ENCODE measurements at regions not wholly inside any gene's neighbourhood (a gene's known extent, or its start where the extent isn't known, plus 50 kb on each side); places are given as distances from the start of the nearest gene placed in this dataset.

DNA sequence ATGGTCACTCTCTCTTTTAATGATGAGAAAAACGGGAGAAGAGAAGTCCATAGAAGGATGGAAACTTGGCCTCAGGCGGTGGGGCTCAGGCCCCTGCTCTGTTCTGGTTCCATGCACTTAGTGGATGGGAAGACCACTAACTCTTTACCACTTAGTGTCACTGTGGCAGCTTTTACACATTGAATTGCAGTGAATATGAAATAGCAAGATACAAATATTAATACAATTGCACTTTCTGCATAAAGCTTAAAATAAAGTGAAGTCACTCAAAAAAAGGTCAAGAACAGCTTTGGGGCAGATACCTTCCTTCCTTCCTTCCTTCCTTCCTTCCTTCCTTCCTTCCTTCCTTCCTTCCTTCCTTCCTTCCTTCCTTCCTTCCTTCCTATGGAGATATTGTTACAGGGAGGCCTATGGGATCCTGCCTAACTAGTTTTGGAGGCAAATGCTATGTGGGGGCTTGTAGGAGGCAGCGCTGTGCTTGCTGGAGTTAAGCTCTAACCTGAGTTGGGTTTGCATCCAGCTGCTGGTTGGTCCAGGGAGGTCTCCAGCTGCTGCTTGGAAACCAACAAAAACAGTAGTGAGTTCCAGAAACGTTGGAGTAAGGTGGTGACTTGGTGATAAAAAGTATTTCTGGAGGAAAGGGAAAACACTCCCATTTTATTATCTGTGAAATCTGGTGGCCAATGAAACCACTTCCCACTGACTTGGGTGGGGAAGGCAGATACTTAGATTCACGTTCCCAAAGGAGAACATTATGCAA, 62.3 kb upstream of the NKX2-2 start:
- no peak for DNase-seq

DNA sequence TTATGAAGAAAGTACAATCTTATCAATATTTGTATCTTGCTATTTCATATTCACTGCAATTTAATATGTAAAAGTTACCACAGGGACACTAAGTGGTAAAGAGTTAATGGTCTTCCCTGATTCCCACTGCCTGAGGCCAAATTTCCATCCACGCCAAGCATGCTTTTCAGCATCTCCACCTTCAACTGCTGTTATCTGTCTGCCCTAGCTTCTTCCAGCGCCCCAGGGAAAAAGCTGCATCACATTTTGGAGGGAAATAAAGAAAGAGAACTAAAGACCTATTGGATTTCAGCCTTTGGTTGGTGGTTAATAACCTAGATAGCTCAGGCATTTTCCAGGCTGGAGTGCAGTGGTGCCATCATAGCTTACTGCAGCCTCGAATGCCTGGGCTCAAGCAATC, 61.3 kb upstream of the NKX2-2 start:
- DNase-seq = no peak

DNA sequence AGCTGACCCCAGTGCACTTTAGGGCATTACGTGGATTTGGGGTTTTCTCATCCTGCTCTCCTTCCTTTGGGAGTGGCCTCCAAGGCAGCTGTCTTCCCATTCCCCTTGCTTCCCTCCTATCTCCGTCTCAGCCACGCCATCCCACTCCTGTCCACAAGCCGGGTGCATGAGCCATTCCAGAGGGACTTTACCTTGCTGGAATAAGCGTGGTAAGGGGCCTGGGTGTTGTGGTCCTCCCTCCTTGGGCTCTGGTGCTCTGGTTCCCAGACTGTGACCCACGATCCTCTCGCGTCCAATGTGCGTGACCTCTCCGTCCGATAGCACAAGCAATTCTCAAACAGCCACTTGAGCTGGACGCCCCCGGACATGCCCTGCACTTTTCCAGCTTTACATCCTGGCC, 60.6 kb upstream of the NKX2-2 start:
- no peak for DNase-seq

DNA sequence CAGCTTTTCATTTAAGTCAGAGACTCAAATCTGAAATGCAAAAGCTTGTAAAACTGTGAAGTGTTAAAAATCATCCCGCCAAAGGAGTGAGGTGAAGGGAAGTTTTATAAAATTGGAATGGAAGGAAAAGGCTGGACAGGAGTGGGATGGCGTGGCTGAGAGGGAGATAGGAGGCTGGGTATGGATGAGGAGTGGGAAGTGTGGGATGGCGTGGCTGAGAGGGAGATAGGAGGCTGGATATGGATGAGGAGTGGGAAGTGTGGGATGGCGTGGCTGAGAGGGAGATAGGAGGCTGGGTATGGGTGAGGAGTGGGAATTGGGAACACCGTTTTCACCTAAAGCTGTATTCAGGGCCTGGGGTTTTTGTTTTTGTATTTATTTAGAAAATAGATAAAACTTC, 59.4 kb upstream of the NKX2-2 start:
- no peak for DNase-seq

DNA sequence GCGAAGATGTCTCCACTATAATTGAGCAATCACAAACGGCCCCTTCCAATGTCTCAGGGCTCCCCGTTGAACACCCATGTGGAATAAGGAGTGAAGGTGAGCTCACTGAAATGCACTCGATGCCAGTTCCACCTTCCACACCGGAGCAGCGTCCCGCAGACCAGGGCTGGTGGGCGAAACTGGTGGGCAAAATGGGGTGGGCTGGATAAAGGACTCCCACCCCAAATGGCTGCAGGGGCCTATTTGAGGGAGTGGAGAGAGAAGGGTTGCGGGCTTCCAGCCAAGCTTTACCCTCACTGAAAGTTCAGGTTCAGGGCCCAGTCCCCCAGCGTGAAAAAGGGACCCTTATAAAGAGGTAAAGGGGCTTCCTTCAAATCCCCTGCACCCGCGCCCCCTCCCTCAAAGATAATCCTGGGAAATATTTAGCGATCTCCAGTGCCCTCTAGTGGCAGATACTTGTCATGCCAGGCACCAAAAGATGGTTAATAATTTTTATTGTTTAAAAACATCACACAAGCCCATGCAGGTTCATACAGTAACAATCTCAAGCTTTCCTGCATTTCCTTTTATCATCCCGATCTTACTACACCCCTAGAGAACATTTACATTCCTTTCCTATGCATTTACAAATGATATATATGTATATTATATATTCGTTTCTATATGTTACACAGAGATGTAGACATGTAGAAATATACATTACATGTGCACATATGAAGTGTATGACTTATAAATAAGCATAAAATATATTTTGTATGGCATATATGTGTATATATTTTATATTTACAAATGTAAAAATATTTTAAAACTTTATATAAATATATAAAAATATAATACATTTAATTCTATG, 58.2 kb upstream of the NKX2-2 start:
- DNase-seq = peak; percentile 42

DNA sequence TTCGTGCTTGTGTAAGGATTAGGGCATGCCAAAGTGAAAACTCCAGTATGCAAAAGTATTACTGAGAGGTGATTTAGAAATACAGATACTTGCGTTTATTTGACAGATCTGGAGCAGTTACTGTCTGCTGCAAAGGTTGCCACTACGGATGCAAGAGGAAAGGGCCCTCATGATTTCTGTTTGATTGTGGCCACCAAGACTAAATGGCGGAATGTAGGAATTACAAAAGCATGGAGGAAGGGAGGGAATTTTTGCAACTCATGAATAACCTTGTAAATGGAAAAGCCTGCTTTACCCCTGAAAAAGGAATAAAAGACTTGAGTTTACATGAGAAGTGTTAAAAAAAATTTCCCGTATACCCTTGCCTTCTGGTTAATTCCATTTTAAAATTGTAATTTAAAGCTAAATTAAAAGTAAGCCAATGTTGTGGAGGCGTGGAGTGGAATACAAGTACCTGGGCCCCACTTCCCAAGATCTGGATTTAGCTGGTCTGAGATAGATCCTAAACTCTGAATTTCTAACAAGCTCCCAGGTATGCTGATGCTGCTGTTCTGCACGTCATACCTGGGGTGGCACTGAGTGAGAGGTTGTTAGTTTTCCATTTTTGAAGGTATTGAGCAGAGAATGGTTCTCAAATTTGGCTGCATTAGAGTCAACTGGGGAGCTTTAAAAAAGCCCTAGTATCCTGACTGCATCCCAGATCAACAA, 56.6 kb upstream of the NKX2-2 start:
- no peak for DNase-seq

DNA sequence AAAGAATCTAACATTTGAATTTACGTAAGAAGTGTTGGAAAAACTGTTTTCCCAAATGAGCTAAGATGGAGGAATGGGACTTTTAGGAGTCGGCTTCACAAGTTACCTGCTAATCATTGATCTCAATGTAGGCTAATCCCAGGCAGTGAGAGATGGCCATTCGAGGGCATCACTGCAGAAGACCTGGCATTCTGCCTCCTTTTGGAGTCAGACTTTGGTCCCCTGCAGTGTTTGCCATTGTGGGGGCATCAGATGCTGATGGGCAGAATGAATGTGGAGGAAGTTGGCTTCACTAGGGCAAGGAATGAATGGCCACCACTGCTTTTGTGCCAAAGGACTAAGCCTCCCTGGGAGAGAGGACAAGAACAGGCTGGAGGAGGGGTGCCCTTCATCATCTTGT, 55.7 kb upstream of the NKX2-2 start:
- no peak for DNase-seq

DNA sequence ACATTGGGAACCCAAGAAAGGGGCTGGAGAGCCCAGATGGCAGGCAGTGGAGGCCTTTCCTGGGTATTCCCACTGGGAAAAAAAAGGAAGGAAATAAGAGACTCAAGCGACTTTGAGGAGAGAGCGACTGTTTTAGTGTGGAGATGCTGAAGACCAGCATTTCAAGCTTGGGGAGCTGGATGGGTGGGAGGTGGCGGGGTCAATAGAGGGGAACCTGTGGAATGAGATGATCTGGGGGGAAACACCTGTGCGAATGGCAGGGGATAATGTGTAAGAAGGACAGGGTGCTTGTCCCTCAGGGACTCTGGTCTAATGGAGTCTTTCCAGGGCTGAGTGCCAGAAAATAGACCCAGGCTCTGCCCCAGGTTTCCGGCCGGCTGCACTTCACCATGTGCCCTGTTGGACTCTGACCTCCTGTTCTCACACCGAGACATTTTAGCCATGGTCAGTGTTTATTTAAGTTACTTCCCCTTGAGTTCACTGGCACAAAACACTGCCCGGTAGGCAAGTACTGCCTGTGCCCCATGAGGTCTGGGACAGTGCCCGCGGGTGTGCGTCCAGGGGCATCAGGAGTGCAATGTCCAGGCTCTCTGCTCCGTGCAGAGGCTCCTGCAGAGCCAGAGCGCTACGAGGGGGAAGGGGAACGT, 50.4 kb upstream of the NKX2-2 start:
- DNase-seq = no peak

All from CD4-positive, alpha-beta T cell treated with Interleukin-17A for 1 hour (primary cell).